C1 segment of cervical spinal cord (tissue), 14 donors: ENCODE measurements at regions not wholly inside any gene's neighbourhood (a gene's known extent, or its start where the extent isn't known, plus 50 kb on each side); places are given as distances from the start of the nearest gene placed in this dataset.
A peak's percentile ranks its signal among the peaks of the same experiment; 100 is the strongest.
"Not testable (repeated sequence)": the region's sequence is repeated elsewhere in the genome, so short reads cannot be mapped to it uniquely, and the experiment has no call there.

Experiments used
- DNase-seq, 14 donors: peaks; one replicate each; lab custom pipeline; 2025; lab: John Stamatoyannopoulos, UW

GRCh38 chr2:167692936-167693335, 554.5 kb downstream of the STK39 start:
- DNase-seq: no peak

GRCh38 chr2:167692191-167692590, 555.2 kb downstream of the STK39 start:
- no peak for DNase-seq

GRCh38 chr2:167689444-167689843, 558.0 kb downstream of the STK39 start:
- DNase-seq: no peak

- DNase-seq: no peak
These were observed 560.7 kb downstream of the STK39 start for GRCh38 chr2:167686691-167687090.

- DNase-seq: peak in 3 of 14 donors; percentile 5 to 25 (median 12)
These were observed 566.0 kb downstream of the STK39 start for GRCh38 chr2:167681234-167682015.

- DNase-seq: no peak
These were observed 569.2 kb downstream of the STK39 start for GRCh38 chr2:167678158-167678557.

- DNase-seq: no peak
These were observed 571.5 kb downstream of the STK39 start for GRCh38 chr2:167675906-167676305.

- DNase-seq: no peak
These were observed 576.8 kb downstream of the STK39 start for GRCh38 chr2:167670588-167670987.

- no peak for DNase-seq
These were observed 594.3 kb downstream of the STK39 start for GRCh38 chr2:167653131-167653530.

GRCh38 chr2:167652401-167652800, 595.0 kb downstream of the STK39 start:
- DNase-seq: no peak

- DNase-seq: no peak
These were observed 595.8 kb downstream of the STK39 start for GRCh38 chr2:167651406-167652151.

- DNase-seq: no peak
These were observed 600.8 kb downstream of the STK39 start for GRCh38 chr2:167646557-167646956.

GRCh38 chr2:167640096-167640495, 607.3 kb downstream of the STK39 start:
- no peak for DNase-seq

- no peak for DNase-seq
These were observed 609.7 kb downstream of the STK39 start for GRCh38 chr2:167637741-167638140.

GRCh38 chr2:167632271-167632670, 615.1 kb downstream of the STK39 start:
- not testable (repeated sequence) for DNase-seq

GRCh38 chr2:167626961-167627360, 620.4 kb downstream of the STK39 start:
- no peak for DNase-seq

GRCh38 chr2:167626301-167626700, 621.1 kb downstream of the STK39 start:
- peak in 1 of 14 donors; percentile 5 for DNase-seq

GRCh38 chr2:167616997-167617396, 630.4 kb downstream of the STK39 start:
- no peak for DNase-seq

- no peak for DNase-seq
These were observed 633.9 kb downstream of the STK39 start for GRCh38 chr2:167613471-167613870.

- DNase-seq: no peak
These were observed 638.9 kb downstream of the STK39 start for GRCh38 chr2:167608487-167608886.

- no peak for DNase-seq
These were observed 639.7 kb downstream of the STK39 start for GRCh38 chr2:167607731-167608130.

GRCh38 chr2:167607211-167607610, 640.2 kb downstream of the STK39 start:
- no peak for DNase-seq

- DNase-seq: no peak
These were observed 645.3 kb downstream of the STK39 start for GRCh38 chr2:167602122-167602521.
